GDM1 (cell line): ENCODE measurements at regions not wholly inside any gene's neighbourhood (a gene's known extent, or its start where the extent isn't known, plus 50 kb on each side); places are given as distances from the start of the nearest gene placed in this dataset.

Source experiments
- DNase-seq: peaks from one replicate; lab custom pipeline; 2025; lab: John Stamatoyannopoulos, UW

DNA sequence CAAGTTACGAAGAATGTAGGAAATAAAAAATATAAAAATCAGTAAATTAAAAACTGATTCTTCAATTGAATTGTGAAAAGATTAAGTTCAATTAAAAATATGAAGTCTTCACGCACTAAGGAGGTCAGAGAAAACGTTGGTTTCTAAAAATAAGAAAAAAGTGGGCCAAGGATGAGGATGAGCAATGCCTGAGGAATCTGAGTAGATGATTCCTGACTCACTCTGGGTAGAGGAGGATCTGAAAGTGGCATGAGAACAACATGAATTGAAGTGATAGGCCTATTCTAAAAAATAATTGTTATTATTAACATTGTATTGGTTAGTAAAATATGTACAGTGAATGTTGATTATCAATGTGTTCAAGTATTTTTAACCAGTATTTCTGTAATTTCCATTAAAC, 444.2 kb downstream of the GRIA2 start:
- DNase-seq, result no peak

DNA sequence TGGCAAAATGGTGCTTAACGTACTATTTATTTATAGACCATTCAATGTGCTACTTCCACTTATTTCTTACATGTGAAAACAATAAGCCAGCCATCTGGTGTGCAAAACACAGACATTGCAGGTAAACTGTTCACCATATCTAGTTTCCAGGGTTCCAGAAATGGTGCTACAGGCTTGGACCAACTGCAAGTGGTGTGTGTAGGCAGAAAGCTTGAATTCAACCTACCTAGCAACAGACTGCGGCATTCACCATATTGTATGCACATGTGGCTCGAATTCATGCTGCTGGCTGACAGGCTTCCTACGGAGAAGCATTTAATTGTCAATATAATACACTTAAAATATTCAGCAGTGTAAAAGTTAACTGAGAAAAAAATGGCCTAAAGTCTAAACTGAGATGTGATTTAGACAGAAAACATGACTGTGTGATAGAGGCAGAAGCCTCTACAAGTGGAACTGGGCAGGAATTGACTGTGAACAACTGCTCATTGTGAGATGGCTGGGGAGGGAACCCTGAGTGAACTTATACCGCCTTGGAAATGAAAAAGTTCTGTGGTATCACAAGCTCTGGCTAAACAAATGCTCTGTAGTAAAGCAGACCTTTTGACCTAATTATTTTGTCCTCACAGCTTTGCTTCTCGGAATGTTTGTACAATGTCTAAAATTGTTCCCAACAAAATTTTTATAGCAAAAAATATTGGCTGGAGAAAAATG, 434.7 kb downstream of the GRIA2 start:
- no peak for DNase-seq

DNA sequence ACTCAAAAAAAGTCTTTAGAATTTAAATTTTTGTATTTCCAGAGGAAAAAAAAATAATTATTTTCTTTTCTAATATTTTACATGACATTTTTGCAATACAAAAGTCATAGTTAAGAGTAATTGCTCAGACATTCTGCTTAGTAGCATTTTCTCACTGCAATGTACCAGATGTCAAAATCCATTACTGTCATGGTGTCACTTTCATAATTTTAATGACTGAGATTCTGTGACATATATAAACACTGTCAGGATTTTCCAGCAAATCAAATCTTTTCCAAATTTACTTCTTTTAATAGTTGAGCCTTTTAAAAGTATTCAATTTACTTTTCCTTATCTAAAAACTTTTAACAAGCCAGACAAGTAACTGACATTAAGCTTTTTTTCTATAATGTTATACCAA, 422.7 kb downstream of the GRIA2 start:
- no peak for DNase-seq

DNA sequence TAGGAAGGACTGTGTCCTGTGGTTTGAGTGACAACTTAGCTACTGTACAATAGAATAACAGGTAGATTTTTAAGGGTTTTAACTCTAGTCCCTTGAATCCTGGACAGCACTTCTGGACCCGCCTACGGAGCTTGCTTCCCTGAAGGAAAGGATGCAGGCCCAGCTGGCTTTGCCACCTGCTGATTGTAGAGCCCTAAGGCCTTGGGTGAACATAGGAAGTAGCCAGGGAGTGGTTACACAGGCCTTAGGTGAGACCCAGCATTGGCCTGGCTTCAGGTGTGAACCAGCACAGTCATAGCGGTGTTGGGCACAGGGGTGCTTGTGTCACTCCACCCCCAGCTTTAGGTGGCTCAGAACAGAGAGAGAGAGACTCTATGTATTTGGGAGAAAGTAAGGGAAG, 413.5 kb downstream of the GRIA2 start:
- no peak for DNase-seq

DNA sequence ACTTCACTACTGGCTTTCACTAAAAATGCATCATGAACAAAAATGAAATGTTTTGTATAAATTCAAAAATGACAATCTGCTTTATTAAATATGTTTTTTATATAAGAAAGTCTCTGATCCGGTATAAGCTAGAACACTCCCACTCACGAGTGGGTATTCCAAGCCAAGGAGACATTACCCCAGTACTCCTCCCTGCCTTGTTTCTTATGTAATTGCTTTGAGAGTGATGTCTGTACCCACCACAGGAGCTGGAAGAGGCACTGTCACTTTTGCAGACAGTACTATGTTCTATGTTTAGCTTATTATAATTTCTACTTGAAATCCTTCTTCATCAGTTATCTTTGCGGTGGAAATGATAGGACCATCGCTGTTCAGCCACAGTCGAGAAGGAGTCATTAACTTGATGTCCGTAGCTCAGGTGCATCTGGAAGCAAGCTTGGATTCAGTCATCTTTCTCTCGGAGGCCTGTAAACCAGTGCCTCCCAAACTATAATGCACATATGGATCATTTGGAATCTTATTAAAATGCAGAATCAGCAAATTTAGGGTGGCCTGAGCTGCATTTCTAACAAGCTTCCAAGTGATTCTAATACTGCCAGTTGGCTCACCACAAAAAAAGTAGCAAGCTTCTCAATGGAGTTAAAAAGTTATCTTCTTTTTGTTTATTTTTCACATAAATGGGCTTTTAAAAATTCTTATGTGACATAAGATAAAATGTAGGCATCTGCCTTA, 396.4 kb downstream of the GRIA2 start:
- no peak for DNase-seq

DNA sequence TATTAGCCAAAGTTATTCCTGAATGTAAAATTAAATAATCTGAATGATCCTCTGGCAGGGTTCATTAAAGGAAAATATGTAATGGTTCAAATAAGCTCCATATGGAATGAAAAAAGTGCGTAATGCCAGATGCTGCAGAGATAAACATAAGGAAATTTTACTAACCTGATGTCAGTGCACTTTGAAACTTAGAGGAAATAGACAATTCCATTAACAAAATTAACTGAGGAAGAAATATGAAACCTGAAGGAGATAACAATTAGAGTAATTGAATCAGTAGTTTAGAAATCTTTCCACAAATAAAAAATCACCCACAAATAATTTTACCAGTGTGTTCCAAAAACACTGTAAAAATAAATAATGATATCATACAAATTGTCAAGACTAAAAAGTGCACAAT, 387.5 kb downstream of the GRIA2 start:
- no peak for DNase-seq

DNA sequence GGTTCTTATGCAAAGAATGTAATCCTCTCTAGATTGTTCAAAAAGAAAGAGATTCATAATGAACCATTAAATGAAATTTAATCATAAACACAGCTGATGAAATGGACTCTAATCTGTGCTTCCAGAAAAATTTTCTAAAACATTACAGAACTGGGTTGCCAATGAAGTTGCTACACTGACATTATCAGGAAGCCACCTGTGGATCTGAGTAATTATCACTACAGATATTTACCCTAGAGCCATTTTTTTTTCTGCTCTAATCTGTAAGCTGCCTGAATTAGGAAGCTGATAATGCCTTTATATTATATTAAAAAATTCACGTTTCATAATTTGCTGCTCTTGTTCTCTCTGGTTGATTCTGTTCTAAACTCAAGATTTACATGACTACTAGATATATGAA, 380.1 kb downstream of the GRIA2 start:
- no peak for DNase-seq

DNA sequence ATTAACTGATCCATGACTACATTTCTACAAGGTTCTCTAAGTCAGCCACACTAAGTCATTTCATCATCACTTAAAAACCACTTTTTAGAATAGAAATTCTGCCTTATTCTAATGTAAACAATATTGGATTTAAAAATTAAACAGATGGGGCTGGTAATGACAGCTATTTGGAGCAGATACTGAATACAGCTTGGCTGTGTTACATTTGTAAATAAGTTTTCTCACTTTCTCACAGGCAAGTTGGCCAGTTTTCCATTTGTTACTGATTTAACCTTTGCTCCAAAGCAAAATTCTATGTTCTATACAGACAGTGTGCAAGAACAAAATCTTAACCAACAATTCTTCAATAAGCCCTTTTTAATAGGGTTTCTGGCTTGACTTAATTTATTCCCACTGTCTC, 370.7 kb downstream of the GRIA2 start:
- no peak for DNase-seq

DNA sequence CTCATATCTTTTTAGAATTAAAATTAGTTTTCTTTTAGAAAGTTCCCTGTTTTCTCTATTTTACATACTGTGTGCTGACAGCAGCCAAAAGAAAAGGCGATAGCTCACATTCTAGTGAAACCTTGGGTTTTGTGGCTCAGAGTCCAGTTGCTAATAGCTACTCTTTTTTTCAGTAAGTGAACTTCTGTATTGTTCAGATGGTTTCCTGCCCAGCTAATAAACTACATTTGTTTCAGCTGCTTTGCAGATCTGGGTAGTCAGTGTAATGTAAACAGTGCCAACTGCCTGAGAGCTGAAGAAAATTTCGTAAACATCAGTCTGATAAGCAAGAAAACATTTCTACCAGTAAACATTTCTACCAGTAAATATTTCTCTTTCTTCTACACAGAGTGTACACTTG, 370.2 kb downstream of the GRIA2 start:
- no peak for DNase-seq

DNA sequence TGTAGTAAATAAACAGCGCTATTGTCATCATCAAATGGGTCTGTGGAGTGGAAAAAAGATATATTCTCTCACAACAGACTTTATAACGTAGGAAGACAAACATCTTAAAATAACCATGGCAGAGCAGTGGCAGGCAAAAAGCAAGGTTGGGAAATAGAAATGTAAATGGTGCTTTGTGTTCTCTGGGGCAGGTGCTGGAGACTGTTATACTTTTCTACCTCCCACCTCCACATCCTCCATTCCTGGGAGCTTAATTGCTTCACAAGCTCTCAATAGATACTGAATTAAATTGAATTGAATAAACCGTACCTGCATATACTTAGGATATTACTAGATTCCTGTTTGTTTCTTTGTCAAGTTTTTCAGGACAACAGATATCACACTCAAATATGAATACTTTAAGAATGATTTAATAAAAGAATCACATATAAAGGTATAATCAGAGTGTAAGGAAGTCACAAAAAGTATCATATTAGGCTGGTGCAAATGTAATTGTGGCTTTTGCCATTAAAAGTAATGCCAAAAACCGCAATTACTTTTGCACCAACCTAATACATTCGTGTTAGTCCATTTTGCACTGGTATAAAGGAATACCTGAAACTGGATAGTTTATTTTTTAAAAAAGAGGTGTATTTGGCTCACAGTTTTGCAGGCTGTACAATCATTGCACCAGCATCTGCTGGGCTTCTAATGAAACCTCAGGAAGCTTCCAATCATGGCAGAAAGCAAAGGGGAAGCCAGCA, 367.3 kb downstream of the GRIA2 start:
- no peak for DNase-seq

DNA sequence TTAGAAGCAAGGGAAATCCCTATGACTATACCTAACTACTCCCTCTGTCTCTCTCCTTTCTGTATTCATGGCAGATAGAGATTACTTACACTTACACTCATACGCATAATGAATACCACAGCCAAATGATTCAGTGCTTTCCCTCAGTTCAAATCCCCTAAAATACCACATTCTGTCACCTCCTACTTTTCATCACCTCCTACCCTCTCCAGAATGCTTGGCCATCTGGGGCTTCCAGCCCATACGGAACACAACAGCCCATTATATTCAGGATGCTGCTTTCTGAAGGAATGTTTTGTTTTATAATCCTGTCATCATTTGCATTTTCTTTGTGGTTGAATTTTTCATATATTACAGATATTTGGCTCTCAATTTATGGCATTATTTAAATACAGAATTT, 361.6 kb downstream of the GRIA2 start:
- DNase-seq, result no peak

DNA sequence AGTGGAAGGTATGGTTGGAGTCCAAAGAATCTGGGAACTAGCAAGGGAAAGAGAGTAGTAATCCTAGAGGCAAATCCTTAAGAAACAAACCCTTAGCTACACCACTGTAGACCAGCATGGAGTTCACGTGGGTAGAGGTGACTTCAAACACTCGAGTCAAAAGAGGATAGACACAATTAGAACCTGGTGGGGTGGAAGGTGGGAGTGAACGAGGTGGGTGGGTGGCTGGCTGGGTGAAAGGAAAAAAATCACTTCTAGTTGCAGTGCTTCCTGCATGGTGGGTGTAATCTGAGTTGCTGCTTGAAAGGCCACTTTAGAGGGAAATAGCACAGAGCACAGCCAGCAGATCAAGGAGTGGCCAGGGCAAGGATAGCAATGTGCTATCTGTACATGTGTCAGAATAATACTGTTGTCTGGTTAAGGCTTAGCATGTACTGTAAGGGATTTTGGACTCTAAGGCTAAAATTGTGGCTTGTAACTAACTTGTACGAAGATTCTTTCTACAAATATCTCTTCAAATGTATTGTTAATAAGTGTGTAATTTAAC, 356.2 kb downstream of the GRIA2 start:
- DNase-seq, result no peak

DNA sequence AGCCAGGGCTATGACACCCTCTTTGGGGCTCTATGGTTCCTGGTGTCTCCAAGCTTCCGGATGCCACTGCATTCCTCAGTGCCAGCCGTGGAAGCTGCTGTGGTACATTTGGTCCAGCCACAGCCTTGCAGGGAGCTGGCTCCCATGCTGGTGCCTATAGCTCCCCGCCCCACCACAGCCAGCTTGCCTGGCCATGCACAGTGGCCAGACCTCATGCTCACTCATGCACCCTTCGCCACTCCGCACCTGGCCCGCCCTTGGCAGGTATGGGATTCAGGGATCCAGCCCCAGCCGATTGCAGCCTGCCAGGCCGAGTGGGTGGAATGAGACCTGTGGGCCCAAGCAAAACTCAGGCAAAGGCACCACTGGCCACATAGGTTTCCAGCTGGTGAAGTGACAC, 354.8 kb downstream of the GRIA2 start:
- no peak for DNase-seq

DNA sequence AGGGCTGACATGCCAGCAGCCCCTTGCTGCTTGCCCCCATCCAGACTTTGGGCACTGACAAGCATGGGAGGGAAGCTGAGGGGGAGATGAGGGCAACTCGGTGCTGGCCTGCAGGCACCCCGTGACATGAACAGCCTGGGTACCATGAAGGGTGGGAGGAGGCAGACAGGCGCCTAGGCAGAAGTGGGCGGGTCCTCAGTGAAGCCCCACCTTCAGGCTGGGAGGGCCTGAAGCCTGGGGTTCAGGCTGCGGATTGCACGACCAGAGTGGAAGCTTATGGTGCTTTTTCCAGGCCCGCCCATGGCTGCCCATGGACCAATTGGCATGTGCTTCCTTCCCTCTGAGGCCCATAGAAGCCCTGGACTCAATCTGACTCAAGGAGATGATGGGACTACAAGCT, 354.1 kb downstream of the GRIA2 start:
- no peak for DNase-seq

DNA sequence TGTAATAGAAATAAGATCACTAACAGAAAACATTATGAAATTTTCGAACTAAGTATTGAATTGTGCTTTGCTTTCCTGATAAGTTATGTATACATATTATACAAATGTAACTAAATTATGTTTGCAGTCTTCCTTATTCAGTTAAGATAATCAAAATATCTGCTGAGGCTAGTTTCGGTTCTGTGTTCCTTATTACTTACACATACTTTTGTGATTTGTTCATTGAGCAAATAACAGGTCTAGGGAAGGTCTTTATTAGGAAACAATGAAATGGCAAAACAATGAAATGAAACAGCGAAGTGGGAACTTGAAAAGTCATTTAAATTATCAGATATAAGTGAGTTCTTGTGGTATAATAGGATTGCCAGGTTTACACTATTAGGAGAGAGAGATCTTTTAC, 352.4 kb downstream of the GRIA2 start:
- DNase-seq, result no peak

DNA sequence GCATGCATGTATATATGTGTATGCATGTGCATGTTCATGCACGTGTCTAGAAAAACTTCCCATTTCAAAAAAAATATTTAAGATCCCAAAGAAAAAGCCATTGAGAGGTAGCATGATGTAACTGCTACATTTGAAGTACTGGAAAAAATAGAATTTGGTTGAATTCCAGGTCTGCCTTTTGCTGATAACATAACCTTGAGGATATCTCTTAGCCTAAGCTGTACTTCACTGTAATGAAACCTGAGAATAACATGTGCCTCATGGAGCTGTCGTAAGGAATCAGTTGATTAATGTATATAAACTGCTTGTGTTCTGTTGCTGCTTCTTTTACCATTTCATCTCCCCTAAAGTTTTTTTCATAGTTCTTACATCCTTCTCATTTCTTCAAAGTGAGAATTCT, 351.8 kb downstream of the GRIA2 start:
- DNase-seq, result no peak

DNA sequence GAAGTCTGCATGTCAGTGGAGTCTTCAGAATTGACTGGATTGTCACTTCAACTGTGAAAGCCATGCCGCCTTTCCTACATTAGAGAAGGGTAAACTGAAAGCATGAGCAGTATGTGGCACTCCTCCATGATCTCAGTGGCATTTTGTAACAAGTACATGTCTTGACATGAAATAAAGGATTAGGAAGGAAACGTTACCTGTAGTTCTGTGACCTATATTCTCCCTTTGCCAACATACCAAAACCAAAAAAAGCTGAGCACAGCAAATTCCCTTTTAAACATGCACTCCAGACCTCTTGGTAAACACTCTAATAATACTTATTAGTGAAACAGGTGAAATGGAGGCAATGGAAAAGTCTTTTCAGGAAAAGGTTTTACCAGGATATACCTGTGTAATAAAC, 344.2 kb downstream of the GRIA2 start:
- no peak for DNase-seq

DNA sequence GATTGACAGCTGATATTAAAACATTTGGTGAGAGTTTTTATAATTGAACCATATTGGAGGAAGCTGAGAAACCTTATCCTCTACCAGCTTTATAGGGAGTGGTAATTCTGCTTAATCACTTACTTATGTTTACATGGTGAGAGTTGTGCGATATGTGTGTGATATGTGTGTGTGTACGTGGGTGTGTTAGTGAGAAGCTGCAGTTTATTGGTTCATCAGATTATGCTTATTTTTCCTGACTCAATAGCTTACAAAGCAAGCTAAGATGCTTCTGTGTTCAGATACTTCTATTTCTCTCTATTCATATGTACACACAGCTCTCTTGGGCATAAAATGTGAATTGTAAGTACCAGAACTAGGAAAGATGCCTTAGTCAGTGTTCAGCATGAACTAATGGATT, 343.7 kb downstream of the GRIA2 start:
- DNase-seq, result no peak

DNA sequence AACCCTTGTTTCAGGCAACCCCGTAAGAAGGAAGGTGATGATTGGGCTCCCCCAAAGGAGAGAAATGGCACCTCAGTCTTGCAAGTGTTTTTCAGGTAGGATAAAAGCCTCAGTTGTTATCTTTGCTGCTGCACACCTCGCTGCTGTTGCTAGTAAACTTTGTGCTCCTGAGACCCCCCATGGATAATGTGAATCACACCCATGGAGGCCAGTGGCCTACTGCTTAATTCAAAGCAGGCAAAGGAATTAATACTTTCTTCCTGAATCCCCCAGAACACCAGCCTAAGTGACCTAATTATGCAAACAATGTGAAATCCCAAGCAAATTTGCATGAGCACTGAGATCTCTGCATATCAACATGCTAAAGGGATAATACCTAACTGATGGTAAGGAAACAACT, 337.5 kb downstream of the GRIA2 start:
- no peak for DNase-seq

DNA sequence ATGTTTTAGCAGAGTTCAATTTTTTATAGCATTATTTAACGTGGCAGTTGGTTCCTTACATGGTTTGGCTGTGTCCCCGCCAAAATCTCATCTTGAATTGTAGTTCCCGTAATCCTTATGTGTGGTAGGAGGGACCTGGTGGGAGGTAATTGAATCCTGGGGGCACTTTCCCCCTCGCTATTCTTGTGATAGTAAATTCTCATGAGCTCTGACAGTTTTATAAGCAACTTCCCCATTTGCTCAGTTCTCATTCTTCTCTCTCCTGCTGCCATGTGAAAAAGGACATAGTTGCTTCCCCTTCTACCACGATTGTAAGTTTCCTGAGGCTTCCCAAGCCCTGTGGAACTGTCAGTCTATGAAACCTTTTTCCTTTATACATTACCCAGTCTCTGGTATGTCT, 329.5 kb downstream of the GRIA2 start:
- no peak for DNase-seq

DNA sequence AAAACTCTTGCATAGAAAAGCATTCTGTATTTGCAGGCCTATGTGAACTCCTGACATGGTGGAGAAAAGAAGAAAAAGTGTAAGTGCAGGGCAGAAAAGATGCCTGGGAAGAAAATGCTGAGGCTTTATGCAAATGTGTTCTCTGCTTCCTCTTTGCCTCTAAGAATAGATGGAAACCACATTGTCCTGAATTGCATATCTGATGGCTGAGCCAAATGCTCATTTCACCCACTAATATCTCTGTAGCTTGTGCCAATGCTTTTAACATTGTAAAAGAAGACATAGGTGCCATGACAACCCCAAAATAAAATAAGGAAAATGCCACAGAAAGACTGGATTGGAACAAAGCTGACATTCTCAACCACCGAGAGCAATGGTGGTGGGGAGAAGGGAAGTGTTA, 307.4 kb downstream of the GRIA2 start:
- no peak for DNase-seq

DNA sequence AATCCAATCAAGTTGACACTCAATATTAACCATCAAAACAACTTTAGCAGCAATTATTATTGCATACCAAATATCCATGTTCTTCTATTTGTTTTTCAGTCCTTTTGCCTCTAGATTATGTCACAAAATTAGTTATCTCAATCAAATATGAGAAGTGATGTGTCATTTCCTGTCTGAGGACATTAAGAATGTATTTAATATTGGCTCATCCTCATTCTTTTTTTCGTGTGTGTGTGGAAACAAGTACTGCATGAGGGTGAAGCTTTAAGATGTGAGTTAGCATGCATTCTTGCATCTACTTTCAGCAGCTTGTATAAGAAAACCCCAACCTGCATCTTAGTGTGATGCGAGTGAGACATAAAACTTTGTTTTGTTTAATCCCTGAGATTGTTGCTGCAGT, 301.4 kb downstream of the GRIA2 start:
- DNase-seq, result no peak

DNA sequence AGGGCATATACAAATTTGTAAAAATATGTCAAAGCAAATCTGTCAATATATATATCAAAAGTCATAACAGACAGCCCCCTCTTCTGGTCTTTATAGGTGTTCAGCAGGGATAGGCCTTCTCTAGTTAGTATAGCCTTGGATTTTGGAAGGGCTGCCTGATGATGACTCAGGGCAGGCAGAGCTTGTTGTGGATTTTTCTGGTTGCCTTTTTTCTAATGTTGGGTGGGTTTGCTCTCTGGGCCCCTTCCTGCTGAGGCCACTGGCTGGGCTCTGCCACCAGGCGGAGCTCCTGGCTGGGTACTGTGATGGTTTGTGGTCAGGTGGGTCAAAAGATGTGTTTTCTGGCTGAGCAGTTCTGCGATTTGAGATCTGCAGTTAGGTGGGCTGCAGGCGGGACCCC, 294.2 kb downstream of the GRIA2 start:
- no peak for DNase-seq
